ENCODE measurements at regions not wholly inside any gene's neighbourhood (a gene's known extent, or its start where the extent isn't known, plus 50 kb on each side); places are given as distances from the start of the nearest gene placed in this dataset.

DNA sequence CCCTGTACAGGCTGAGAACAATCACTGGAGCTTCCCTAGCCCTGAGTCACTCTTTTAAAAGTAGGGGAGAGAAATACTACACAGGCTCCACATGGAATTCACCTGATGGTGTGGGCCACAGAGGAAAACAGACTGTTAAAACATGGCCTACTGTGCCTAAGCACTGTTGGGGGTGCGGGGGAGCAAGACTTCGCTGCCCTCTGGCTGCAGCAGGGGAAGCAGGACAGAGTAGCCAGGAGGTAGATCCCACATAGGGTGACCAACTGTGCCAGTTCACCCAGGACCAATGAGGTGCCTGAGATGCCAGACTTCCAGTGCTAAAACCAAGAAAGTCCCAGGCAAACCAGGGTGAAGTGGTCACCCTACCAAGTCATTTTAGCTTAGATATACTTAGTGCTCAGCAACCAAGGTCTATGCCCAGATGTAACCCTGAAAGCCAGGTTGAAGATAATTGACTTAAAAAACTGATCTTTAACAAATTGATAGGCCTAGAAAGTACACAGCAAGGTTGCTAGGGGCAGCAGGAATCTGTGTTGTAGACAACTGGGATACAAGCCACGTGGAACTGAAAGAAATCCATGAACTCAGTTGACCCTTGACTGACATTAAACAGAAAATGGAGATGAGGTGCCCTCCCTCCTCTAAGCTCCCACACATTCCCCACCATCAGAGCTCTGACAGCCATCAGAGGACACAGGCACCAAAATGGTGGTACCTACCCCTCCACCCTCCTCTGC lies 344.2 kb upstream of the PPP2R3A start:
- Histone ChIP-seq H3K27me3 (ENCODE audit: control insufficient read depth, insufficient read depth, low read length) (no peaks in the 10 kb centered on the region), H3K9me3 (replicated peaks; ENCODE audit: low read length) (no peaks in the 10 kb centered on the region), H3K9ac (ENCODE audit: low read depth, low read length) (no peak overlapping the region), H3K4me2 (ENCODE audit: low read length) (no peak overlapping the region), H3K36me3 (ENCODE audit: insufficient read depth, low read length) (no peaks in the 10 kb centered on the region), H3K4me1 (ENCODE audit: control insufficient read depth, insufficient read depth, low read length) (no peaks in the 10 kb centered on the region), H3K4me3 (ENCODE audit: low read length) (no peak overlapping the region)

DNA sequence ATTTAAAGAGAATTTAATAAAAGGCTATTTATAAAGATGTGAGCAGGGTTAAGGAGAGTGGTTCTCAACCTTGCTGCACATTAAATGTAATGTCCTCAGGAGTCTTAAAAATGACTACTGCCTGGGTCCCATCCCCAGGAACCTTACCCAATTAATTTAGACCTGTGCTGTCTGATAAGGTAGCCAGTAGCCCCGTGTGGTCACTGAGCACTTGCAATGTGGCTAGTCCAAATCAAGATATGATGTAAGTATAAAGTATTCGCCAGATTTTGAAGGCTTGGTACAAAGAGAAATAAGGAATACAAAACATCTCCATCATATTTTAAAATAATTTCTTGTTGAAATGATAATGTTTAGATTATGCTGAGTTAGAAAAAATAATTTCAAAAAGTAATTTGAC lies 343.3 kb upstream of the PPP2R3A start:
- Histone ChIP-seq H3K4me2 (ENCODE audit: low read length) (no peak overlapping the region), H3K4me3 (ENCODE audit: low read length) (no peak overlapping the region), H3K9ac (ENCODE audit: low read depth, low read length) (no peak overlapping the region), H3K36me3 (ENCODE audit: insufficient read depth, low read length) (no peaks in the 10 kb centered on the region), H3K4me1 (ENCODE audit: control insufficient read depth, insufficient read depth, low read length) (no peaks in the 10 kb centered on the region), H3K27me3 (ENCODE audit: control insufficient read depth, insufficient read depth, low read length) (peaks cover 5% of the 10 kb centered on the region), H3K9me3 (replicated peaks; ENCODE audit: low read length) (no peaks in the 10 kb centered on the region)

DNA sequence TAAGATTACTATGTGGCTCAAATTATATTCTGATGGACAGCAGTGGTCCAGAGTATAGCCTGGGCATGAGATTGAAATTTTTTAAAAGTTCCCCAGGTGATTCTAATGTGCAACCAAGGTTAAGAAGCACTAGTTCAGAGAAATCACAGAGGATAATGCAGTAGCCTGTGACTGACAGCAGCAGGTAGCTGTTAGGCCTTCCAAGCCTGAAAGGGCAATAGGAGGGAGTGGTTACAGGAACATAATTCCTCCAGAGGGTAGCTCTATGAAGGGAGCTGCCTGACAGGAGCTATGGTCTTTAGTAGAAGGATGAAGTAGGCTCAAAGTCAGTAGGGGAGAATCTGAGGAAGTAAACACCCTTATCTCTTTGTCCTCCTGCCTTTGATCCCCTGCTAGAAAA lies 342.9 kb upstream of the PPP2R3A start:
- peaks cover 5% of the 10 kb centered on the region for H3K27me3 ChIP-seq (ENCODE audit: control insufficient read depth, insufficient read depth, low read length)
- no peaks in the 10 kb centered on the region for H3K36me3 ChIP-seq (ENCODE audit: insufficient read depth, low read length)
- no peak overlapping the region for H3K4me3 ChIP-seq (ENCODE audit: low read length)
- H3K9me3 ChIP-seq (replicated peaks; ENCODE audit: low read length) = no peaks in the 10 kb centered on the region
- H3K9ac ChIP-seq (ENCODE audit: low read depth, low read length) = no peak overlapping the region
- H3K4me2 ChIP-seq (ENCODE audit: low read length) = no peak overlapping the region
- no peaks in the 10 kb centered on the region for H3K4me1 ChIP-seq (ENCODE audit: control insufficient read depth, insufficient read depth, low read length)

DNA sequence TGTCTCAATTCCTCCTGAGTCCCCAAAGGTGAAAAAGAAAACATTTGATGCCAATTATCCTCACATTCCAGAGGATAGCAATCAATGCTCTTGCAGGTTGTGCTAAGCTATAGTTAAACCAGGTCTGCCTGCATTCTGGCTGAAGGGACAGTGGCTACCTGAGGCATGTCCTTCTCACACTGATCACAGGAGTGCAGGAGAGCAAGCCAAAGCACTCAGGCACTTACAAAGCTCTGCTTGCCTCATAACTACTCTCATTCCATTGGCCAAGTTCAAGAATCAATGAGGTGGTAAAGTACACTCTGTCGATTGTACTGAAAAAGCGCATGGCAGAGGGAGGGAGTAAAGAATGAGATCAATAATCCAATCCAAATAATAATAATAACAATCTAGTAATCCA lies 342.0 kb upstream of the PPP2R3A start:
- Histone ChIP-seq H3K27me3 (ENCODE audit: control insufficient read depth, insufficient read depth, low read length) (peaks cover 5% of the 10 kb centered on the region), H3K4me1 (ENCODE audit: control insufficient read depth, insufficient read depth, low read length) (no peaks in the 10 kb centered on the region), H3K36me3 (ENCODE audit: insufficient read depth, low read length) (no peaks in the 10 kb centered on the region), H3K9me3 (replicated peaks; ENCODE audit: low read length) (no peaks in the 10 kb centered on the region), H3K4me2 (ENCODE audit: low read length) (no peak overlapping the region), H3K4me3 (ENCODE audit: low read length) (no peak overlapping the region), H3K9ac (ENCODE audit: low read depth, low read length) (no peak overlapping the region)

DNA sequence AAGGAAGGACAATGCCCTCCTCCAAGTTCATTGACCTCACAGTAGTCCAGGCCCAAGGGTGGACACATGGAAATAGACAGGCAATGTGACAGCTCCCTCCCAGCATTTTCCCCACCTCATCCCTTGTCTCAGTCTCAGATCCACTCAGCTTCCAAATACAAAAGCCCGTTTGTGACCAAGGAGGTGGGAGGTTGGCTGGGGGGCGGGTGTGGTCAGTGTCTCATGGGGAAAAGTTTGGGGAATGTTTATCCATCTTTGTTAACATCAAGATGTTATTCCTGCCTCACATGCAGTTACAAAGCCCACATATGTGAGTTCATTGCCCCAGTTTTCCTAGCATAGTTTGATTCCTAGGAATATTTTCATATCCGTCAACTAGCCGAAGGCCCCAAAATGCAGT lies 338.5 kb upstream of the PPP2R3A start:
- H3K4me1 ChIP-seq (ENCODE audit: control insufficient read depth, insufficient read depth, low read length) = no peaks in the 10 kb centered on the region
- H3K27me3 ChIP-seq (ENCODE audit: control insufficient read depth, insufficient read depth, low read length) = peaks cover 5% of the 10 kb centered on the region
- H3K9ac ChIP-seq (ENCODE audit: low read depth, low read length) = no peak overlapping the region

DNA sequence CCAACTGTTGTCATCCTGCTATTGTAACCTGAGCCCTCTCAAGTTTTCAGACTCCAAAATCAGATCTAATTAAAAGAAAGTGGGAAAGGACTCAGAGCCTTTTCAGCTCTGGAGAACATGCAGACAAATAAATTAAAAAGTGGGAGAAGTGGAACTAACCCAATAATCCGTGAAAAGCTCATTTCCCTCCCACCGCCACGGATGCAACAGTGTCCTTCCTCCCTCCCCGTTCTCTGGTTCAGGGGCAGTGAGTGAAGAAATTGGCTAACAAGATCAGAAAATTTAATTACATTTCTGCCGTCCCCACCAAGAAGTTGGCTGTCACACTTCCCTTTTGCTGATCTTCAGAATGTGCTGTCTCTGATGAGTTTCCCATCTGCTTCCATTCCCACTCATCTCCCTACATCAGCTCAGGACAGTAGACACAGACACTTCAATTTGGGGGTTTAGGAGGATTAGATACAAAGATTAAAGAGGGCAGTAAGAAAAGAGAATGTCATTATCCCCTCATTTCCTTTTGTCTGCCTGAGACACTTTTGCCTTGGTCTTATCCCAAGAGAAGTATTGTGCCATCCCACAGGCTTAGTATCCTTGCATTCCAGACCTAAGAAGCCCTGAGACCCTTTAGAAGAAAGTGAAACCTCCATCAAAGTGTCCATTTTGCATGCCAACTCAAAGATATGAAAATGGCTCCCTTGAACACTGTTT lies 335.7 kb upstream of the PPP2R3A start:
- H3K9me3 ChIP-seq (replicated peaks; ENCODE audit: low read length) = no peaks in the 10 kb centered on the region
- no peak overlapping the region for H3K4me3 ChIP-seq (ENCODE audit: low read length)
- no peak overlapping the region for H3K9ac ChIP-seq (ENCODE audit: low read depth, low read length)
- H3K4me2 ChIP-seq (ENCODE audit: low read length) = no peak overlapping the region
- H3K4me1 ChIP-seq (ENCODE audit: control insufficient read depth, insufficient read depth, low read length) = no peaks in the 10 kb centered on the region
- H3K27me3 ChIP-seq (ENCODE audit: control insufficient read depth, insufficient read depth, low read length) = peaks cover 5% of the 10 kb centered on the region
- no peaks in the 10 kb centered on the region for H3K36me3 ChIP-seq (ENCODE audit: insufficient read depth, low read length)

More for the DNA sequence above, 338.5 kb upstream of the PPP2R3A start:
- no peak overlapping the region for H3K4me2 ChIP-seq (ENCODE audit: low read length)
- no peak overlapping the region for H3K4me3 ChIP-seq (ENCODE audit: low read length)
- no peaks in the 10 kb centered on the region for H3K36me3 ChIP-seq (ENCODE audit: insufficient read depth, low read length)
- H3K9me3 ChIP-seq (replicated peaks; ENCODE audit: low read length) = no peaks in the 10 kb centered on the region

DNA sequence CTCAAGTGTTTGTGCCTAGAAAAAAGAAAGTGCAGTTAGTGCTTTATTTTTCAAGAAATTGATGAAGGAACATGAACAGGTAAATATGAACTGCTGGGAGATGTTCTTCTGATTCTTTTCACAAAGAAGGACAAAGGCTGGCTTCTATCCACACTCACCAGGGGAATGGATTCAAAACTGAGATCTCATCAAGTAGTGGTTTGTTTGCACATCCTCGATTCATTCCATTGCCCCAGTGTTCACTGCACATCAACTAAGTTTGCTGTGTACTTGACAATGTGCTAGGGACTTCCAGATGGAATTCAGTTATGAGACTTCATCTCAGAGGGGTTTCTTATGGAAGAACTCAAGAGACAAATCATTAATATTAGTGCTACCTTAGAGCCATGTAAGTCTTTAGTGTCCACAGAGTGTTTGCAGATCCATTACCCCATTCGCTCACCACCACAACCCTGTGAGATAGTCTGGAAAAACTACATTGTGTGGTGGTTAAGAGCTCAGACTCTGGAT lies 332.9 kb upstream of the PPP2R3A start:
- H3K36me3 ChIP-seq (ENCODE audit: insufficient read depth, low read length) = no peaks in the 10 kb centered on the region
- H3K9me3 ChIP-seq (replicated peaks; ENCODE audit: low read length) = no peaks in the 10 kb centered on the region
- H3K4me3 ChIP-seq (ENCODE audit: low read length) = no peak overlapping the region
- no peaks in the 10 kb centered on the region for H3K4me1 ChIP-seq (ENCODE audit: control insufficient read depth, insufficient read depth, low read length)
- H3K27me3 ChIP-seq (ENCODE audit: control insufficient read depth, insufficient read depth, low read length) = peaks cover 3% of the 10 kb centered on the region
- H3K9ac ChIP-seq (ENCODE audit: low read depth, low read length) = no peak overlapping the region
- no peak overlapping the region for H3K4me2 ChIP-seq (ENCODE audit: low read length)

DNA sequence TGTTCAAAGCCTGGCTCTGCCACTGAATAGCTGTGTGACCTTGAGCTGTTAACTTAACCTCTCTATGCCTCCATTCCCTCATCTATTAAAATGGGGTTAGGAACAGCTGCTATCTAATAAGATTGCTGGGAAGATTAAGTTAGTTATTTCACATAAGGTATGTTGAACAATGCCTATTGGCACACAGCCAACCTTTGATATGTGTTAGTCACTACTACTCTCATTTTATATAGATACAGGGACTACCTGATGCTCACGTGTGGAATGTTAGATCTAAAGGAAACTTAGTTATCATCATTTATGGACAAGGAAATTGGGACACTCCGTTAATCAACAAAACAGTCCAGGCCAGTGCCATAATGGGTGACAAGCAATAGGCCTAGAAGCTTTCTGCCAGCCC lies 332.4 kb upstream of the PPP2R3A start:
- Histone ChIP-seq H3K36me3 (ENCODE audit: insufficient read depth, low read length) (no peaks in the 10 kb centered on the region), H3K4me1 (ENCODE audit: control insufficient read depth, insufficient read depth, low read length) (no peaks in the 10 kb centered on the region), H3K4me2 (ENCODE audit: low read length) (no peak overlapping the region), H3K4me3 (ENCODE audit: low read length) (no peak overlapping the region), H3K9me3 (replicated peaks; ENCODE audit: low read length) (no peaks in the 10 kb centered on the region), H3K27me3 (ENCODE audit: control insufficient read depth, insufficient read depth, low read length) (peaks cover 3% of the 10 kb centered on the region), H3K9ac (ENCODE audit: low read depth, low read length) (no peak overlapping the region)

DNA sequence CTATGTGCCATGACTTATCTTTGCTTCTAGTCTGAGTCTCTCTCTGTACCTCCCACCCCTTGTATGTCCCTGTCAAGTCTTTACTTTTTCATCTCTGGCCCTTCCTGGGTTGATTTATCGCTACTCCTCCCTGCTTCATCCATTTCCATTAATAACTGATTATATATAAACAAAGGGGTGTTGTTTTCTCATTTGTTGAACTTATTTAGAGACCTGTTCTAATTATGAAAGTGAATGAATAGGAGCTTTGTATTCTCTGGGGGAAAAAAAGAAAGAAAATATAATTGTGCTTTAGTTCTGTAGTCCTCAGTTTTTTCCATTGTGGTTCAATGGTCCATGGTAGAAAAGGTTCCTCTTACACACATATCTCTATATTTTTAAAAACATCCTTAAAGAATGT lies 328.9 kb upstream of the PPP2R3A start:
- Histone ChIP-seq H3K4me1 (ENCODE audit: control insufficient read depth, insufficient read depth, low read length) (no peaks in the 10 kb centered on the region), H3K27me3 (ENCODE audit: control insufficient read depth, insufficient read depth, low read length) (peaks cover 3% of the 10 kb centered on the region), H3K9me3 (replicated peaks; ENCODE audit: low read length) (no peaks in the 10 kb centered on the region), H3K36me3 (ENCODE audit: insufficient read depth, low read length) (no peaks in the 10 kb centered on the region), H3K4me2 (ENCODE audit: low read length) (no peak overlapping the region), H3K4me3 (ENCODE audit: low read length) (no peak overlapping the region), H3K9ac (ENCODE audit: low read depth, low read length) (no peak overlapping the region)

DNA sequence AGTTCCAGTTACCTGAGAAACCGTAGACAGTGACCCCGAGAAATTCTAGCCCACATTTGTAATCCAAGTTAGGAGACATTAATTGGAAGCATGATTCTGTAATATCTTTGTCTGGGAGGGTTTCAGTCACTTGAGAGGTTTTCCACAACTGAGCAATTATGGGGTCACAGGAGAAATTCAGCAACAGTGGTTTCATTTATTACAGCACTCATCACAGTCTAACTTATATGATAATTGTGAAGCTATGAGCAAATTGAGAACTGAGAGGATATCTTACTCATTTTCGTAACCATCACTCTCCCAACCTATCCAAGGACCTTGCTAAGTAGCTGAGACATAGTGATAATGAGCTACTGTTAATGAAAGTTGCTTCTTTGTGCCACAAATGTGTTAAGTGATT lies 328.5 kb upstream of the PPP2R3A start:
- Histone ChIP-seq H3K4me1 (ENCODE audit: control insufficient read depth, insufficient read depth, low read length) (no peaks in the 10 kb centered on the region), H3K27me3 (ENCODE audit: control insufficient read depth, insufficient read depth, low read length) (peaks cover 3% of the 10 kb centered on the region), H3K9me3 (replicated peaks; ENCODE audit: low read length) (no peaks in the 10 kb centered on the region), H3K36me3 (ENCODE audit: insufficient read depth, low read length) (no peaks in the 10 kb centered on the region), H3K9ac (ENCODE audit: low read depth, low read length) (no peak overlapping the region), H3K4me3 (ENCODE audit: low read length) (no peak overlapping the region), H3K4me2 (ENCODE audit: low read length) (no peak overlapping the region)

DNA sequence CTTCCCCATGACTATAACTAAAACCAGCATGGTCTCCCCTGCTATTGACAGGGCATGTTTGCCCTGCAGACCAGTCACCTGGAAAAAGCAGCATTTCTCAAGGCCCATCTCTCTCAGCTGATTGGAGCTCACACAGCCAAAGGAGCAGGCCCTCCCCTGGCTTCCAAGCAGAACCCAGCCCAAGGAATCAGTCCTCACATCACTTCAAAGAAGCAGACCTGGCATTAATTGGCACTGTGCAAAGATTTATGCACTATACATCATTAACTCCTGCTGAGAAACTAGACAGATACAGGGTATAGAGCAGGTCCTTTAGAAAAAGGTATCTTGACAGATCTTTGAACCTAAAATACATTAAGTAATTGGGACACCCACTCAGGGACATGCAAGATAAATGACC lies 323.8 kb upstream of the PPP2R3A start:
- Histone ChIP-seq H3K9me3 (replicated peaks; ENCODE audit: low read length) (no peaks in the 10 kb centered on the region), H3K4me2 (ENCODE audit: low read length) (no peak overlapping the region), H3K27me3 (ENCODE audit: control insufficient read depth, insufficient read depth, low read length) (no peaks in the 10 kb centered on the region), H3K4me3 (ENCODE audit: low read length) (no peak overlapping the region), H3K36me3 (ENCODE audit: insufficient read depth, low read length) (no peaks in the 10 kb centered on the region), H3K9ac (ENCODE audit: low read depth, low read length) (no peak overlapping the region), H3K4me1 (ENCODE audit: control insufficient read depth, insufficient read depth, low read length) (no peaks in the 10 kb centered on the region)

DNA sequence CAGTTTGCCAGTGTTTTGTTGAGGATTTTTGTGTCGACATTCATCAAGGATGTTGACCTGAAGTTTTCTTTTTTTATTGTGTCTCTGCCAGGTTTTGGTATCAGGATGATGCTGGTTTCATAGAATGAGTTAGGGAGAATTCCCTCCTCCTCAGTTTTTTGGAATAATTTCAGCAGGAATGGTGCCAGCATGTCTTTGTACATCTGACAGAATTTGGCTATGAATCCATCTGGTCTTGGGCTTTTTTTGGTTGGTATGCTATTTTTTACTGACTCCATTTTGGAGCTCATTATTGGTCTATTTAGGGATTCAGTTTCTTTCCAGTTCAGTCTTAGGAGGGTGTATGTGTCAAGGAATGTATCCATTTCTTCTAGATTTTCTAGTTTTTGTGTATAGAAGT lies 320.0 kb upstream of the PPP2R3A start:
- H3K27me3 ChIP-seq (ENCODE audit: control insufficient read depth, insufficient read depth, low read length) = no peaks in the 10 kb centered on the region

More for the DNA sequence above, 320.0 kb upstream of the PPP2R3A start:
- Histone ChIP-seq H3K4me2 (ENCODE audit: low read length) (no peak overlapping the region), H3K36me3 (ENCODE audit: insufficient read depth, low read length) (no peaks in the 10 kb centered on the region), H3K4me3 (ENCODE audit: low read length) (no peak overlapping the region), H3K9me3 (replicated peaks; ENCODE audit: low read length) (no peaks in the 10 kb centered on the region), H3K9ac (ENCODE audit: low read depth, low read length) (no peak overlapping the region), H3K4me1 (ENCODE audit: control insufficient read depth, insufficient read depth, low read length) (no peaks in the 10 kb centered on the region)

All from skeletal muscle satellite cell (primary cell).